AG10803 (cell line): ENCODE measurements at regions not wholly inside any gene's neighbourhood (a gene's known extent, or its start where the extent isn't known, plus 50 kb on each side); places are given as distances from the start of the nearest gene placed in this dataset.

Source experiments
- DNase-seq: peaks from one replicate; pipeline ENCODE4 v3.0.0; 2010; ENCODE audit warnings: low read depth
- H3K4me3 ChIP-seq: 2 replicates; pipeline ENCODE4 v1.5.1; 2011; ENCODE audit warnings: mild to moderate bottlenecking, low read length, control low read depth
- CTCF ChIP-seq: conservative IDR thresholded peaks from 2 replicates; pipeline ENCODE4 v1.5.1; 2011; ENCODE audit warnings: mild to moderate bottlenecking, low read length, control low read depth, inconsistent platforms

DNA sequence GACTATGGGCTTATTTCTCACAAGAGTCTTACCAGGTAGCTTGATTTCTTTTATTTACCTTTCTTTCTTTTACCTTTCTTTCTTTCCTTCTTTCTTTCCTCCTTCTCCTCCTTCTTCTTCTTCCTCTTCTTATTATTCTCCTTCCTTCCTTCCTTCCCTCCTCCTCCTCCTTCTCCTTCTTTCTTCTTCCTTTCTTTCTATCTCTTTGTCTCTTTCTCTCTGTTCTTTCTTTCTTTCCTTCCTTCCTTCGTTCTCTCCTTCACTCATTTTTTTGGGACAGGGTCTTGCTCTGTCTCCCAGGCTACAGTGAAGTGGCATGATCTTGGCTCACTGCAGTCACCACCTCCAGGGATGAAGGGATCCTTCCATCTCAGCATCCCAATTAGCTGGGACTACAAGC is 363.6 kb upstream of the MAF start:
- H3K4me3 ChIP-seq, result no peak overlapping the region
- no peak for TF ChIP-seq CTCF
- DNase-seq, result no peak

DNA sequence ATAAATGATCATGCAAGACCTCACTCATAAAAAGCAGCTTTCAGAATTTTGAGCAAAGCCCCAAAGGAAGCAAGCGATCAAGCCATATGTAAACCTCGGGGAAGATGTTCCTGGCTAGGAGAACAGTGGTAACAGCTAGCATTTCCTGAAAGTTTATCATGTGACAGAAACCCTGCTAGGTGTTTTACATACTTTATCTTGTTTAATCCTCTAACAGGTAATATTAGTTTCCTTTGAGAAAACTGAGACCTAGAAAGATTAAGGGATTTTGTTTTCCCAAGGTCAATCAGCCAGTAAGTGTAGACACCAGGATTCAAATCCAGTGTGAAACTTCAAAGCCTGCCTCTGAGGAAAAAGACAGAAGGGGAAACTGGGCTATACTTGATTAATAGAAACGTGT is 362.4 kb upstream of the MAF start:
- TF ChIP-seq CTCF, result no peak
- DNase-seq, result no peak
- H3K4me3 ChIP-seq, result no peak overlapping the region

GRCh38 chr16:79959226-79959625 is 358.7 kb upstream of the MAF start:
- no peak overlapping the region for H3K4me3 ChIP-seq
- no peak for TF ChIP-seq CTCF
- DNase-seq, result no peak

GRCh38 chr16:79954921-79955705 is 354.6 kb upstream of the MAF start:
- no peak for TF ChIP-seq CTCF
- DNase-seq, result no peak
- no peak overlapping the region for H3K4me3 ChIP-seq

- no peak for TF ChIP-seq CTCF
- DNase-seq, result no peak
- H3K4me3 ChIP-seq, result no peak overlapping the region
These were observed 350.6 kb upstream of the MAF start for GRCh38 chr16:79950932-79951719.

DNA sequence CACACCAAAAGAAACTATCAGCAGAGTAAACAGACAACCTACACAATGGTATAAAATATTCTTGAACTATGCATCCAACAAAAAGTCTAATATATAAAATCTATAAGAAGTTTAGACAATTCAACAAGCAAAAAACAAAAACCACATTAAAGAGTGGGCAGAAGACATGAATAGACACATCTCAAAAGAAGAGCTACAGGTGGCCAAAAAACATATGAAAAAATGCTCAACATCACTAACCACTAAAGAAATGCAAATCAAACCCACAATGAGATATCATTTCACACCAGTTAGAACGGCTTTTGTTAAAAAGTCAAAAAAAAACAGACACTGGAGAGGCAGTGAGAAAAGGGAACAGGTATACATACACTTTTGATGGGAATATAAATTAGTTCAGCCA is 348.9 kb upstream of the MAF start:
- TF ChIP-seq CTCF, result no peak
- no peak for DNase-seq
- H3K4me3 ChIP-seq, result no peak overlapping the region

DNA sequence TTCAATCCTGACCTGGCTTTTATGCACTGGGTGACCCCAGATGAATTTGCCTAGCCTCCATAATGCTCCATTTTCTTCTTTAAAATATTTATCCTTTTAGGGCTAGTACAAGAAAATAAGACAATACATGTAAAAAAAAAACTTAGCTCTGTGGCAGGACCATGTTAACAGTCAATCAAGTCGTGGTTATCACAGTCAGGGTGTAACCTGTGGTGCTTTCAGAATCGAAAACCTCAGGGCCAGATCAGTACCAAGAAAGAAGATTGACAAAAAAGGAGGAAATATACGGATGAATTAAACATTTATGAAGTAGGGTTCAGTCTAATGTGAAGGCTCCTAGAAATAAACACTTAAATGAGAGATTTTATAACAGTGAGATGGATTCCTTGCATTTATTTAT is 347.2 kb upstream of the MAF start:
- H3K4me3 ChIP-seq, result no peak overlapping the region
- DNase-seq, result no peak
- TF ChIP-seq CTCF, result no peak
